ENCODE measurements at regions not wholly inside any gene's neighbourhood (a gene's known extent, or its start where the extent isn't known, plus 50 kb on each side); places are given as distances from the start of the nearest gene placed in this dataset.
"Not testable (repeated sequence)": the region's sequence is repeated elsewhere in the genome, so short reads cannot be mapped to it uniquely, and the experiment has no call there.

GRCh38 chrX:537151-537550 is 93.4 kb upstream of the SHOX start:
- Histone ChIP-seq H3K9ac (ENCODE audit: low read length) (no peak overlapping the region), H3K79me2 (ENCODE audit: insufficient read depth, low read length) (no peaks in the 10 kb centered on the region), H3K4me1 (ENCODE audit: insufficient read depth, low read length) (no peaks in the 10 kb centered on the region), H2AFZ (ENCODE audit: low read depth, low read length) (no peak overlapping the region), H4K20me1 (ENCODE audit: insufficient read depth, low read length) (no peaks in the 10 kb centered on the region), H3K9me3 (ENCODE audit: insufficient read depth, low read depth, low read length) (peaks cover 8% of the 10 kb centered on the region), H3K27ac (ENCODE audit: low read depth, low read length) (no peak overlapping the region), H3K4me2 (ENCODE audit: low read length) (no peak overlapping the region), H3K4me3 (ENCODE audit: insufficient read depth, low read depth, low read length) (no peak overlapping the region), H3K27me3 (ENCODE audit: insufficient read depth, low read length) (no peaks in the 10 kb centered on the region), H3K36me3 (ENCODE audit: insufficient read depth, low read length) (no peaks in the 10 kb centered on the region)
- no peaks in the 10 kb centered on the region for H3K27me3 Mint-ChIP-seq (ENCODE audit: low read depth, unreplicated experiment)
- peaks cover 14% of the 10 kb centered on the region for H3K9me3 Mint-ChIP-seq (ENCODE audit: unreplicated experiment)
- H3K4me3 Mint-ChIP-seq (ENCODE audit: unreplicated experiment) = no peak overlapping the region
- TF ChIP-seq EZH2 (IDR thresholded peaks at IDR 0.05; ENCODE audit: insufficient read depth, low read length) (no peak), CTCF (IDR thresholded peaks at IDR 0.05; ENCODE audit: insufficient read depth, low read depth, low read length) (no peak)
- DNase-seq (ENCODE audit: low read depth) (no peak), FAIRE-seq (no peak)
- no peaks in the 10 kb centered on the region for H3K4me1 Mint-ChIP-seq (ENCODE audit: low read depth, unreplicated experiment)
- H3K36me3 Mint-ChIP-seq (ENCODE audit: low read depth, unreplicated experiment) = no peaks in the 10 kb centered on the region
- no peak overlapping the region for H3K27ac Mint-ChIP-seq (ENCODE audit: unreplicated experiment)

- no peaks in the 10 kb centered on the region for H3K27me3 ChIP-seq (ENCODE audit: insufficient read depth, low read length)
- H3K36me3 ChIP-seq (ENCODE audit: insufficient read depth, low read length) = no peaks in the 10 kb centered on the region
- peaks cover 18% of the 10 kb centered on the region for H3K9me3 Mint-ChIP-seq (ENCODE audit: unreplicated experiment)
- no peaks in the 10 kb centered on the region for H4K20me1 ChIP-seq (ENCODE audit: insufficient read depth, low read length)
- H3K4me2 ChIP-seq (ENCODE audit: low read length) = no peak overlapping the region
- no peaks in the 10 kb centered on the region for H3K79me2 ChIP-seq (ENCODE audit: insufficient read depth, low read length)
- H3K36me3 Mint-ChIP-seq (ENCODE audit: low read depth, unreplicated experiment) = no peaks in the 10 kb centered on the region
- no peaks in the 10 kb centered on the region for H3K27me3 Mint-ChIP-seq (ENCODE audit: low read depth, unreplicated experiment)
- H3K9me3 ChIP-seq (ENCODE audit: insufficient read depth, low read depth, low read length) = peaks cover 11% of the 10 kb centered on the region
- H3K4me3 Mint-ChIP-seq (ENCODE audit: unreplicated experiment) = no peak overlapping the region
- no peaks in the 10 kb centered on the region for H3K4me1 Mint-ChIP-seq (ENCODE audit: low read depth, unreplicated experiment)
- no peak overlapping the region for H3K27ac Mint-ChIP-seq (ENCODE audit: unreplicated experiment)
- H3K9ac ChIP-seq (ENCODE audit: low read length) = no peak overlapping the region
- H3K4me3 ChIP-seq (ENCODE audit: insufficient read depth, low read depth, low read length) = no peak overlapping the region
- no peak overlapping the region for H2AFZ ChIP-seq (ENCODE audit: low read depth, low read length)
- FAIRE-seq (no peak), DNase-seq (ENCODE audit: low read depth) (no peak)
- no peak overlapping the region for H3K27ac ChIP-seq (ENCODE audit: low read depth, low read length)
- TF ChIP-seq CTCF (IDR thresholded peaks at IDR 0.05; ENCODE audit: insufficient read depth, low read depth, low read length) = no peak
- no peak for TF ChIP-seq EZH2 (IDR thresholded peaks at IDR 0.05; ENCODE audit: insufficient read depth, low read length)
- H3K4me1 ChIP-seq (ENCODE audit: insufficient read depth, low read length) = no peaks in the 10 kb centered on the region
Measured at GRCh38 chrX:538311-538710, 92.3 kb upstream of the SHOX start.

GRCh38 chrX:541006-541405 is 89.6 kb upstream of the SHOX start:
- not testable (repeated sequence) for FAIRE-seq; H3K27ac ChIP-seq (ENCODE audit: low read depth, low read length); H3K27ac Mint-ChIP-seq (ENCODE audit: unreplicated experiment); H3K36me3 Mint-ChIP-seq (ENCODE audit: low read depth, unreplicated experiment); H3K27me3 Mint-ChIP-seq (ENCODE audit: low read depth, unreplicated experiment); H3K27me3 ChIP-seq (ENCODE audit: insufficient read depth, low read length); H3K9ac ChIP-seq (ENCODE audit: low read length); H4K20me1 ChIP-seq (ENCODE audit: insufficient read depth, low read length); H3K4me3 ChIP-seq (ENCODE audit: insufficient read depth, low read depth, low read length); H2AFZ ChIP-seq (ENCODE audit: low read depth, low read length); H3K79me2 ChIP-seq (ENCODE audit: insufficient read depth, low read length); H3K4me2 ChIP-seq (ENCODE audit: low read length); H3K4me3 Mint-ChIP-seq (ENCODE audit: unreplicated experiment); H3K4me1 Mint-ChIP-seq (ENCODE audit: low read depth, unreplicated experiment); H3K36me3 ChIP-seq (ENCODE audit: insufficient read depth, low read length); H3K4me1 ChIP-seq (ENCODE audit: insufficient read depth, low read length); DNase-seq (ENCODE audit: low read depth)
- H3K9me3 ChIP-seq (ENCODE audit: insufficient read depth, low read depth, low read length) = peaks cover 13% of the 10 kb centered on the region
- peaks cover 24% of the 10 kb centered on the region for H3K9me3 Mint-ChIP-seq (ENCODE audit: unreplicated experiment)

Measured in astrocyte (in vitro differentiated cells and primary cell).